Neuron (in vitro differentiated cells): ENCODE measurements at regions not wholly inside any gene's neighbourhood (a gene's known extent, or its start where the extent isn't known, plus 50 kb on each side); places are given as distances from the start of the nearest gene placed in this dataset.

Experiments
- H2AFZ ChIP-seq: one replicate; pipeline ENCODE4 v1.6.1; 2013; ENCODE audit warnings: low read depth, mild to moderate bottlenecking, inconsistent platforms, low read length, moderate library complexity
- H3K27me3 ChIP-seq: one replicate; pipeline ENCODE4 v1.6.1; 2013; ENCODE audit warnings: low read length; ENCODE audit not compliant: insufficient read depth
- H3K36me3 ChIP-seq: one replicate; pipeline ENCODE4 v1.6.1; 2013; ENCODE audit warnings: low read length; ENCODE audit not compliant: insufficient read depth
- H3K4me1 ChIP-seq: one replicate; pipeline ENCODE4 v1.6.1; 2013; ENCODE audit warnings: low read length; ENCODE audit not compliant: insufficient read depth
- H3K4me3 ChIP-seq: 2 replicates; pipeline ENCODE4 v1.5.1; 2013; ENCODE audit warnings: mild to moderate bottlenecking, low read length, moderate library complexity
- H3K9me3 ChIP-seq: one replicate; pipeline ENCODE4 v1.6.1; 2013; ENCODE audit warnings: low read length

DNA sequence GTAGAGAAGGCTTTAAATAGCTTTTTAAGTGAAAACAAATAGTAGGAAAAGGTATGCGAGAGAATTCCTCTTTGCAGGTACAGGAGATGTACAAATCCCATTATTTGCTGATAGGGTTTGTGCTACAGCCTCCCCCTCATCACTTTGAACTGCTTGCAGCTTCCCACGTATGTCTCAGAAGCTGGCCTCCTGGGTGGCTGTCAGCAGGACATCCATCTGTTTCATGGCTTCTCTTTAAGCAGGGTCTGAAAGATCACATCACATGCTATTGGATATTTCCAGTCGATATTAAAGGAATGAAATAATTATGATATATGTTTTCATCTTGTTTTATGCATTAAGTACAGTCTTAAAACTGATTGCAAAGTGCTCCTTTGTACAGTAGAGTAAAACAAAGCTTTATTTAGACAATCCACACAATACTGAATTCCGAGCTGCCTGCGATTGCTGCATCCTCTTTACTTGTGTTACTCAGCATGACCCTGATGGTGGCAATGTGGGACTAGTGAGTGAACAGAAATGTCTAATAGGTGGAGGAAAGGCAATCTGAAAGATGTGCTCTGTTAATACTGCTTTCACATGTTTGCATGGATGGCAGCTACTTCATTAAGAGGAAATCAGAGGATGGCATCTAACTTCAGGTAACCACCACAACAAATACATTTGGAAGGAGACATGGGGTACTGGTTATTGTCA lies 930.6 kb upstream of the SEMA6D start:
- H2AFZ ChIP-seq = no peak overlapping the region
- no peaks in the 10 kb centered on the region for H3K9me3 ChIP-seq
- H3K36me3 ChIP-seq = no peaks in the 10 kb centered on the region
- H3K27me3 ChIP-seq = no peaks in the 10 kb centered on the region
- H3K4me1 ChIP-seq = no peaks in the 10 kb centered on the region
- no peak overlapping the region for H3K4me3 ChIP-seq

DNA sequence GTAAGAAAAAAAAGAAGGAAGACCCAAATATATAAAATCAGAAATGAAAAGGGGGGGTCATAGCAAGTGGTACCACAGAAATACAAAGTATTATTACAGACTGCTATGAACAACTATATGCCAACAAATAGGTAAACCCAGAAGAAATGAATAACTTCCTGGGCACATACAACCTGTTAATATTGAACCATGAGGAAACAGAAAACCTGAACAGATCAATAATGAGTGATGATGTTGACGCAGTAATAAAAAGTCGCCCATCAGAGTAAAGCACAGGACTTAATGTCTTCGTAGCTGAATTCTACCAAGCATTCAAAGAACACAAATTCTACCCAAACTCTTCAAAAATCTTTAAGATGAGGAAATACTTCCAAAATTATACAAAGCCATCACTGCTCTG lies 921.6 kb upstream of the SEMA6D start:
- H3K4me1 ChIP-seq = no peaks in the 10 kb centered on the region
- no peak overlapping the region for H3K4me3 ChIP-seq
- H3K27me3 ChIP-seq = no peaks in the 10 kb centered on the region
- H3K36me3 ChIP-seq = no peaks in the 10 kb centered on the region
- no peaks in the 10 kb centered on the region for H3K9me3 ChIP-seq
- H2AFZ ChIP-seq = no peak overlapping the region

DNA sequence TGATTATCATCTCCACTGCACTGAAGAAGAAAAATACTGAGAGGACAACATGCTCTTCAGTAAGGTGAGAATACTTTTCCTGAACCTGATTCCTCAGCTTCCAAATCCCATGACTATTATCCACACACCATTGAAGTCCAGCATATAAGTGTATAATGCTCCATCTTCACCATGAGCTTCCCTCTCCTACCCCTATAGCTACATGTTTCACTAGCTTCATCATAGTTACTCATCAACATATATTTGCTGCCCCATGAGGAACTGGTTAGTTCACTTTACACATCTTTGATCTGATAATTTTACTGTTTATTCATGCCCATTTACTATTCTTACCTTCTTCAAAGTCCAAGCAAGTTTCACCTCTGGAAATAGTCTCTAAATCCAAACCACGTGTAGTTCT lies 908.5 kb upstream of the SEMA6D start:
- Histone ChIP-seq H2AFZ (no peak overlapping the region), H3K27me3 (no peaks in the 10 kb centered on the region), H3K4me3 (no peak overlapping the region), H3K9me3 (no peaks in the 10 kb centered on the region), H3K36me3 (no peaks in the 10 kb centered on the region), H3K4me1 (no peaks in the 10 kb centered on the region)

DNA sequence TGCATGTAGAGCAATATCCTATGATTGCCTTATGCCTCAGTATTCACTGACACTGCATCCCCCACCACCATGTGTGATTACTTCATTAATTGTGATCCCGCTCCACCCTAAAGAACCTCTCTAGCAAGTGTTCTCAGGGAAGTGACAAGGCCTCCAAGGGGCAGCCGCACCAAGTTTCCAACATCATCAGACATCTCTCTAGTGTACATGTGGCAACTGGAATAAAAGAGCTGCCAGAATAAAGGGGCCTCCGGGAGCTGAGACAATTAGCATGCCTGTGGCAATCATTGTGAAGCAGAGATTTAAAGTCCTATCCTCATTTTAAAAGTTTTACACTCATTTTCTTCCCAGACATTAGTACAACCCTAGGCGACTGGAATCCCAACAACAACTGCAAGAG lies 902.1 kb upstream of the SEMA6D start:
- no peaks in the 10 kb centered on the region for H3K27me3 ChIP-seq
- H3K4me3 ChIP-seq = no peak overlapping the region

DNA sequence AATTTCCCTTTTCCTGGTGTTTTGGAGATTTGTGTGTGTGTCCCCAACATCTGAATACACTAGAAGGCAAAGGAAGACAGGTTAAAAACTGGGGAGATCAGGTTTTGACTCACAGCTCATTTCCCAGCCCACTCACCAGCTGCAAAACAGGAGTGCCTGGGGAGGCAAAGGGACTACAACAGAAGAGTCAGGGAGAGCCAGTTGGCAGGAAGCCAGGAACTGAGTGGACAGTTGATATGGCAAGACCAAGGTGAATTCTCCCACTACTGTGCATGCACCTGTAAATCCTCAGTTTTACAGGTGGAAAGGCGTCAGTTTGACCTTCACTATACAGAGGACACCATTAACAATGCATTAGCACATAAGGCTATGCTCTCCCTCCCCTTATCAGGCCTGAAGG lies 901.5 kb upstream of the SEMA6D start:
- H3K4me1 ChIP-seq = no peaks in the 10 kb centered on the region
- H3K9me3 ChIP-seq = no peaks in the 10 kb centered on the region
- no peaks in the 10 kb centered on the region for H3K36me3 ChIP-seq
- no peaks in the 10 kb centered on the region for H3K27me3 ChIP-seq
- no peak overlapping the region for H2AFZ ChIP-seq
- no peak overlapping the region for H3K4me3 ChIP-seq

More for the DNA sequence above, 902.1 kb upstream of the SEMA6D start:
- H3K4me1 ChIP-seq = no peaks in the 10 kb centered on the region
- no peaks in the 10 kb centered on the region for H3K36me3 ChIP-seq
- no peaks in the 10 kb centered on the region for H3K9me3 ChIP-seq
- no peak overlapping the region for H2AFZ ChIP-seq

DNA sequence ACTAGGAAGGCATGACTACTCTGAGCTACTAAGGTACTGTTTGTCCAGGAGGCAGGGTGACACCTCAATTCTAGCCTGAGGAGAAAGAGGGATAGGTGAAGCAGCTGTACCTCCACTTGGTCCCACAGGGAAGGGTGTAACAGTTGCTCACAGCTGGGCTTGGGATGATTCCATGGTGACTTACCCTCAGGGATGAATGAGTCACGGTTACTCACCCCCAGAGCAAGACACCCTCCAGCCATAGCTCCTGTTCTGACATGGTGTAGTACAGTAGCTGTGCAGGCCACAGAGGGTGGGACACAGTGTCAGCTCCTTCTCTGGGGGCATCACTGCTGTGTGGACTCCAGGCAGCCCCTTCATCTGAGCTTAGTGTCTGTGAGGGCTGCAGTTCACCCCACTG lies 868.6 kb upstream of the SEMA6D start:
- Histone ChIP-seq H3K27me3 (no peaks in the 10 kb centered on the region), H3K9me3 (no peaks in the 10 kb centered on the region), H3K36me3 (no peaks in the 10 kb centered on the region), H3K4me3 (no peak overlapping the region), H3K4me1 (no peaks in the 10 kb centered on the region), H2AFZ (no peak overlapping the region)

DNA sequence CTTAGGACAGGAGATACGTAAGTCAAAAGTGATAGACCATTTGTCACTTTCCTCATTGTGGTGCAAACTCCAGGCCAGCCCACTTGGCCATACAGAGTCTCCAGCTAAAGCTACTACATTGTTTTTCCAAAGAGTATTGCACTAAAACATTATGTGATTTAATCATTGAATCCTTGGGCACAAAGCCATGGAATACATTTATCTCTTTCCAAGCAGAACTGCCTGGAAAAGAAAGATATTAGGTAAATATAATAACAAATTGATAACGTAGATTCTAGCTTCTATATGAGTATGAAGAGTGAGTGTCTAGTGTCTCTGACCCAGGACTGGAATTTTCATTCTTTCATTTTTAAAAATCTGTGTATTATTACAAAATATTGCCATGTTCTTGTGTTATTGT lies 863.7 kb upstream of the SEMA6D start:
- H2AFZ ChIP-seq = no peak overlapping the region
- H3K9me3 ChIP-seq = no peaks in the 10 kb centered on the region
- no peaks in the 10 kb centered on the region for H3K27me3 ChIP-seq
- no peaks in the 10 kb centered on the region for H3K36me3 ChIP-seq
- no peak overlapping the region for H3K4me3 ChIP-seq
- no peaks in the 10 kb centered on the region for H3K4me1 ChIP-seq

DNA sequence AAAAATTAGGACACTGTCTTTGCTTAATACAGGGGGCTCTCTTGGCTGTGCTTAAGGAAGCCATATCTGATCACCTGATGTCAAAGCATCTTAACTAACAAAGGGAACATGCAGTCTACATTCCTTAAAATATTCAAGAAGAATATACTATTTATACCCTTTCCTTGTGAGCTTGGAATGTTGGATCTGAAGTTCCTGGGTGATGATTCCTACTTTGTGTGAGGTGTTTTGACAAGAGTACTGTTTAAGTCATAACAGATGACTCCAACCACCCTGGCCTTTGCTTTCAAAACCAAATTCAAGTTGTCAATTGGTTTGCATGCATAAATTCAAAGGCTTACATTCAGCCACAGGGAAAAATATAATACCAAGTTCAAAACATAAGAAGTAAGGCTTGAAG lies 862.7 kb upstream of the SEMA6D start:
- no peaks in the 10 kb centered on the region for H3K36me3 ChIP-seq
- no peaks in the 10 kb centered on the region for H3K9me3 ChIP-seq
- H2AFZ ChIP-seq = no peak overlapping the region
- H3K4me3 ChIP-seq = no peak overlapping the region
- no peaks in the 10 kb centered on the region for H3K4me1 ChIP-seq
- H3K27me3 ChIP-seq = no peaks in the 10 kb centered on the region

DNA sequence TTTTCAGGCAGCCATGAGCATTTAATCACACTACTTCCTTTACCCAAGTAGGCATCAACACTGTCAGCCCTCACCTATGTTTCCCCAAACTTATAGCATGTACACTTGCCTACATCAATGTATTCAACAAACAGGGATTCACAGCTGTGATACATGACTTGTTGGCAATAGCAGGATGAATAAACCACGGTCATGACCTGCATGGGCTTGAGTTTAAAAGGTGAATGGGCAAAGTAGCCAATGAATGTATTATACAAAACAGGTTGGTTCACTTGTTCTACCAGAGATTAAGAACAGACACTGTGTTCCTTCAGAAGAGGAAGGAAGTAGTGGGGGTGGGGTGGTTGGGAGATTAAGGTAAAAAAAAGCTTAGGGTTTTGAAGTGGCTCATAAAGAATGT lies 861.9 kb upstream of the SEMA6D start:
- H3K9me3 ChIP-seq = no peaks in the 10 kb centered on the region
- no peaks in the 10 kb centered on the region for H3K4me1 ChIP-seq

DNA sequence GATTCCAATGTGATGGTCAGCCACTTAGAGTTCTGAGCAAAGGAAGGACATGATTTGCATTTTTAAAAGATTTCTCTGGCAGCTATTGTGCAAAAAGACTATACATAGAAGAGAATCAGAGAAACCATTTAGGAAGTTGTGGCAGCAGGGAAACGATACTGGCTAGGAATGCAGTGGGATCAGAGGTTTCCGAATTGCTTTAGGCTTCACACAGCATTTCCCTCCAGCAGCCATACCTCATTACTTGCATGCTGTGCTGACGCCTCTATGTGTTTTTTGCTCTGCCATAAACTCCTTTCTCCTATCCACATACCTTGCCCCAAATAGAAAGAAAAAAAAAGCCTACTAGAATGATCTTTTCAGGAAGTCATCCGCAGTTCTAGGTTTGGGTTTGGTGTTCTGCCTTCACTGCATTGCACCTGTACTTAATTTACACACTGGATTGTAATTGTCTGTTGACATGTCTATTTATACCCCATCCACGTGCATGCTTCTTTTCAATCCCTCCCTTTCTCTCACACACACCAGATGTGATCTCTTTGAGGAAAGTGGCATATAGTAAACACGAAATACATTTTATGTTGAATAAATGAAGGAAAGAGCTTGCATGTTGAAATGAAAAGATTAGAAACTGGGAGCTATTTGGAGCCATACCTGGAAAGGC lies 860.3 kb upstream of the SEMA6D start:
- H3K4me3 ChIP-seq = no peak overlapping the region
- no peaks in the 10 kb centered on the region for H3K9me3 ChIP-seq

More for the DNA sequence above, 861.9 kb upstream of the SEMA6D start:
- Histone ChIP-seq H3K4me3 (no peak overlapping the region), H2AFZ (no peak overlapping the region), H3K36me3 (no peaks in the 10 kb centered on the region), H3K27me3 (no peaks in the 10 kb centered on the region)

DNA sequence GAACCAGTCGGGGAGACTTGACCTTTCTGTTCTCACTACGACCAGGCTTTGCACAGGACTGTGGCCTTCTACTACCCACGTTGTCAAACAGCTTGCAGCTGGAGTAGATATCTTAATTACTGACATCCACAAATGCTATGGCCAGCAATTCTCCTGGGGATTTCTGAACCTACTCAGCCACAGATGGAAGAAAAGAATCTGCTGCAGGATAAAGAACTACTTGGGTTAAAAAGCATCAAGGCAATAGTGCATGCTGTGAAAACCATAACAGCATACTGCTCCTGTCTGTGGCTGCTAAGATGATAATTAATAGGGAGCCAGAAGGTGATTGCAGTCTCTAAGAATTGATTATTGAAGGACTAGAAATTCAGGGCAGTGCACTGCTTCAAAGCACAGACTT lies 859.2 kb upstream of the SEMA6D start:
- Histone ChIP-seq H3K36me3 (no peaks in the 10 kb centered on the region), H3K27me3 (no peaks in the 10 kb centered on the region), H3K4me3 (no peak overlapping the region), H2AFZ (no peak overlapping the region), H3K4me1 (no peaks in the 10 kb centered on the region), H3K9me3 (no peaks in the 10 kb centered on the region)

More for the DNA sequence above, 860.3 kb upstream of the SEMA6D start:
- Histone ChIP-seq H3K27me3 (no peaks in the 10 kb centered on the region), H2AFZ (no peak overlapping the region), H3K4me1 (no peaks in the 10 kb centered on the region), H3K36me3 (no peaks in the 10 kb centered on the region)

DNA sequence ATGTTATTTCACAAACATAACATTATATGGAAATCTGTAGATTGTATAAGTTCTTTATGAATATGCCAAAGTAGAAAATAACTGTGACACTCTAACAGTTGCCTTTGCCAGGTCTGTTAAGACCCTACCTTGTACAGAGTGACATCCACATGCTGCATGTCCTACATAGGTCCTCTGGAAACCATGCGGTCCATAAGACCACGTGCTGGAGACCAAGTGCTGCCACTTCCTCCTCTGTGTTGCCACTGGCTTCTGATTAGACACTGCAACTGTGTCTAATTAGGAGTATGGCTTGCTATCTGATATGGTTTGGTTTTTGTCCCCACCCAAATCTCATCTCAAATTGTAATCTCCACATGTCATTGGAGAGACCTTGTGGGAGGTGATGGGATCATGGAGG lies 855.5 kb upstream of the SEMA6D start:
- Histone ChIP-seq H3K36me3 (no peaks in the 10 kb centered on the region), H3K4me3 (no peak overlapping the region), H3K4me1 (no peaks in the 10 kb centered on the region), H3K27me3 (no peaks in the 10 kb centered on the region), H2AFZ (no peak overlapping the region), H3K9me3 (no peaks in the 10 kb centered on the region)

DNA sequence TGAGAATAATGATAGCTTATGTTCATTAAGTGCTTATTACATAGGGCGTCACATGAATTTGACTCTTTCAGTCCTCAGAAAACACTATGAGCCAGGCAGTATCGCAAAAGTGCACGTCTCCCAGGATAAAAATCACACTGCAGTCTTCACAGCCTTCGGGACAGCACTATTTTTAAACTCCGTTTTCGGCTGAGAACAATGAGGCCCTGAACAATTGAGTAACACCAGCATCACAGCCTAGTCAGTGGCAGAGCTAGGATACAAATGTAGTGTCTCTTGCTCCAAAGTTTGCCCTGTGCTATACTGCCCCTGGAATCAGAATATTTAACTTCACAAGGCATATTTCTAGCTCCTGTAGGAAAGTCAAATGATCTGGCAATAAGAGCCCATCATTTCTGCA lies 852.1 kb upstream of the SEMA6D start:
- H3K27me3 ChIP-seq = no peaks in the 10 kb centered on the region
- H3K36me3 ChIP-seq = no peaks in the 10 kb centered on the region
- H3K4me3 ChIP-seq = no peak overlapping the region
- no peaks in the 10 kb centered on the region for H3K4me1 ChIP-seq
- no peak overlapping the region for H2AFZ ChIP-seq
- H3K9me3 ChIP-seq = no peaks in the 10 kb centered on the region
